Neural crest cell (in vitro differentiated cells): ENCODE measurements at regions not wholly inside any gene's neighbourhood (a gene's known extent, or its start where the extent isn't known, plus 50 kb on each side); places are given as distances from the start of the nearest gene placed in this dataset.

Experiments
- DNase-seq: peaks from one replicate; pipeline ENCODE4 v3.0.0; 2021; ENCODE audit warnings: low read depth, mixed read lengths, low spot score
- H3K27ac Mint-ChIP-seq: one replicate; pipeline ENCODE4 v1.8.0; 2021; ENCODE audit warnings: mild to moderate bottlenecking, mixed read lengths; ENCODE audit not compliant: unreplicated experiment
- H3K27me3 Mint-ChIP-seq: 2 replicates; pipeline ENCODE4 v1.8.0; 2021; ENCODE audit warnings: low read depth, mild to moderate bottlenecking, mixed read lengths
- H3K36me3 Mint-ChIP-seq: 2 replicates; pipeline ENCODE4 v1.8.0; 2021; ENCODE audit warnings: low read depth, mild to moderate bottlenecking, mixed read lengths
- H3K4me1 Mint-ChIP-seq: 2 replicates; pipeline ENCODE4 v1.8.0; 2021; ENCODE audit warnings: mixed read lengths
- H3K4me3 Mint-ChIP-seq: one replicate; pipeline ENCODE4 v1.8.0; 2021; ENCODE audit warnings: mild to moderate bottlenecking, mixed read lengths
- H3K9me3 Mint-ChIP-seq: 2 replicates; pipeline ENCODE4 v1.8.0; 2021; ENCODE audit warnings: mixed read lengths
- TF ChIP-seq, protein P1 (sequence below): fragments of 200-600 bp; sonication (generic); conservative IDR thresholded peaks from 2 replicates; pipeline ENCODE4 v1.5.0; 2021; ENCODE audit warnings: antibody characterized with exemption, mild to moderate bottlenecking

DNA sequence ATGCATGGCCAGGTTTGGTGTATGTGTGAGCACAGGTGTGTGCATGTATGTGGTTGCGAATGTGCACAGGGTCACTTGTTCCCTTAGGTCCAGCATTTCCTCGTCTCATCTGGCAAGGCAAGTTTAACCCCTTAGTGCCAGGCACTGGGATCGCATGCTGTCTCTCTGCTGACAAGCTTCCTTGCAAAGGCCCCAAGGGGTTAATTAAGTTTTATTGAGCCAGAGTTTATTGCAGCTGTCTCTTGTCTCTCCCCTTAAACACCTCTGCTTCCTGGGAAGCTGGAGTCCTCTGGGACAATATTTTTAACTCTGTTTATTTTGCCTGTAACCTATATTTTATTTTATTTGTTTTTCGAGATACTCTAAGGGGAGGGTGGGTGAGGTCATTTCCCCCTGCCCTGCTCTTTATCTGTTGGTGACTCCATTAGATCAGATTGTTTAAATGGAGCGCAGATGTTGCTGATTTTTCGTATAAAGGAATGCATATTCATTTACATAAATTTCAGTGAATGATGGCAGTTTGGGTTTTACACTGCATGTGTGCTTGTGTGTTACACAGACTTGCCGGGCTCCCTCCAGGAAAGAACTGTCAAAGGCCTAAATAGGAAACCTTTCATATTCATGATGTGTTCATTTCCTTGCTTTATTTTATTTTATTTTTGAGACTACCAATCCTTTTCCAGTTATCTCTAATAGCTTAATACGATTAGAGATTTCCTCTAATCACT is 99.7 kb downstream of the CBLN1 start:
- Mint-ChIP-seq H3K4me1 (no peaks in the 10 kb centered on the region), H3K36me3 (no peaks in the 10 kb centered on the region), H3K9me3 (no peaks in the 10 kb centered on the region), H3K4me3 (no peak overlapping the region), H3K27ac (no peak overlapping the region), H3K27me3 (peaks cover 66% of the 10 kb centered on the region)
- no peak for DNase-seq
- TF ChIP-seq, protein P1, sequence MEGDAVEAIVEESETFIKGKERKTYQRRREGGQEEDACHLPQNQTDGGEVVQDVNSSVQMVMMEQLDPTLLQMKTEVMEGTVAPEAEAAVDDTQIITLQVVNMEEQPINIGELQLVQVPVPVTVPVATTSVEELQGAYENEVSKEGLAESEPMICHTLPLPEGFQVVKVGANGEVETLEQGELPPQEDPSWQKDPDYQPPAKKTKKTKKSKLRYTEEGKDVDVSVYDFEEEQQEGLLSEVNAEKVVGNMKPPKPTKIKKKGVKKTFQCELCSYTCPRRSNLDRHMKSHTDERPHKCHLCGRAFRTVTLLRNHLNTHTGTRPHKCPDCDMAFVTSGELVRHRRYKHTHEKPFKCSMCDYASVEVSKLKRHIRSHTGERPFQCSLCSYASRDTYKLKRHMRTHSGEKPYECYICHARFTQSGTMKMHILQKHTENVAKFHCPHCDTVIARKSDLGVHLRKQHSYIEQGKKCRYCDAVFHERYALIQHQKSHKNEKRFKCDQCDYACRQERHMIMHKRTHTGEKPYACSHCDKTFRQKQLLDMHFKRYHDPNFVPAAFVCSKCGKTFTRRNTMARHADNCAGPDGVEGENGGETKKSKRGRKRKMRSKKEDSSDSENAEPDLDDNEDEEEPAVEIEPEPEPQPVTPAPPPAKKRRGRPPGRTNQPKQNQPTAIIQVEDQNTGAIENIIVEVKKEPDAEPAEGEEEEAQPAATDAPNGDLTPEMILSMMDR, result no peak

DNA sequence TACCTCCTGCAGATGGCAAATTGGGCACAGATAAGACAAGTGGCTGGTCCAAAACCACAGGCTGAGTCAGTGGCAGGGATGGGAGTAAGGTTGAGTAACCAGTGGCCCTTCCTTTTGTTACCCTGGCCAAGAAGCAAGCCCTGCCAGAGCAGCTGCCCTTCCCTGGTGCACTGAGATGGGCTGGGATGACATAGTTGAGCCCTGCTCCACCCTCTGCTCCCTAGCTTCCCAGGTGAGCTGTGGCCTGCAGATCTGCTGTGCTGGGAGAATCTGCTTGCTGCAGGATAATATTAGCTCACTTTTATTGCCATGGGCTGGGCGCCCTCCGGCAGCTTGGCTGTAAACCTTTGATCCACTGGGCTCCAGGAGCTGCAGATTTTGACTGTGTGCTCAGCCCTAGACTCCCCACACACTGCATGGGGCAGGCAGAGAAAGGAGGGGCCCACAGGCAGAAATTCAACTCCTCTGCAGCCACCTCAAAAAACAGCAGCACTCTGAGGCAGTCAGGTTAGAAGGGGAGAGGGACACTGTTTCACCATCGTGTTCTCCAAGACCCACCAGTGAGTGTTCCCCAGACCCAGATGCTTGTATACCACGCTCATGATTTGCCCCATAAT is 101.8 kb downstream of the CBLN1 start:
- Mint-ChIP-seq H3K4me1 (no peaks in the 10 kb centered on the region), H3K27ac (no peak overlapping the region), H3K36me3 (no peaks in the 10 kb centered on the region), H3K27me3 (peaks cover 71% of the 10 kb centered on the region), H3K4me3 (no peak overlapping the region), H3K9me3 (no peaks in the 10 kb centered on the region)
- TF ChIP-seq, protein P1, result no peak
- DNase-seq, result no peak

DNA sequence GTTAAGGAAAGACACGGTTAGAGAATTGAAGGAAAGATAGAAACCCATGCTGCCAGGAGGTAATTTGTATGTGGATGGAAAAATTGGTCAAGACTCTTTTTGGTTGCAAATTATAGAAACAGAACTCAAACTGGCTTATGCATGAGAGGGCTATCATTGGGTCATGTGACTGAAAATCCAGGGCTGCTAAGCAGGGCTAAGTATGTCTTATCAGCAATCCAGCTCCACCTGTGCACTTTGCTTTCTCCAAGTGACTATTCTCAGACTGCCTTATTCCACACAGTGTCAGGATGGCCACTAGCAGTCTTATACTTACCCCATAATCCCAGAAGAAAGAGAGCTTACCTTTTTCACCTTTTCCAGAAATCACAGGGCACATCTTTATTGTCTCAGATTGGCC is 113.5 kb downstream of the CBLN1 start:
- TF ChIP-seq, protein P1, result no peak
- no peak for DNase-seq
- H3K27me3 Mint-ChIP-seq, result peaks cover 88% of the 10 kb centered on the region
- no peak overlapping the region for H3K4me3 Mint-ChIP-seq
- H3K9me3 Mint-ChIP-seq, result no peaks in the 10 kb centered on the region
- H3K36me3 Mint-ChIP-seq, result no peaks in the 10 kb centered on the region
- no peak overlapping the region for H3K27ac Mint-ChIP-seq
- H3K4me1 Mint-ChIP-seq, result no peaks in the 10 kb centered on the region

DNA sequence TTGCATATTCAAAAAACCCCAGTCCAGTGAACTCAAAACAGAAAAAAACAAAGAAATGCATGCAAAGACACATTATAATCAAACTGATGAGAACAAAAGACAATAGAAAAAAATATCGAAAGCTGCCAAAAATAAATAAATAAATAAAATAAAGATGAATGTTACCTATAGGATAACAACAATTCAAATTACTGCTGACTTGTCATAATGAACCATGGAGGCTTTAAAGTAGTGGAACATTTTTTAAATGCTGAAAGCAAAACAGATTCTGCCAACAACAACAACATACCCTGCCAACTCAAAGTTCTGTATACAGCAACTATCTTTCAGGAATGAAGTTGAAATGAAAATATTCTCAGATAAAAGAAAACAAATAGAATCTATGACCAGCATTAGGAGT is 116.6 kb downstream of the CBLN1 start:
- H3K4me3 Mint-ChIP-seq, result no peak overlapping the region
- H3K9me3 Mint-ChIP-seq, result no peaks in the 10 kb centered on the region
- H3K27ac Mint-ChIP-seq, result no peak overlapping the region
- TF ChIP-seq, protein P1, result no peak
- DNase-seq, result no peak
- H3K27me3 Mint-ChIP-seq, result peaks cover 80% of the 10 kb centered on the region
- no peaks in the 10 kb centered on the region for H3K36me3 Mint-ChIP-seq
- H3K4me1 Mint-ChIP-seq, result no peaks in the 10 kb centered on the region

DNA sequence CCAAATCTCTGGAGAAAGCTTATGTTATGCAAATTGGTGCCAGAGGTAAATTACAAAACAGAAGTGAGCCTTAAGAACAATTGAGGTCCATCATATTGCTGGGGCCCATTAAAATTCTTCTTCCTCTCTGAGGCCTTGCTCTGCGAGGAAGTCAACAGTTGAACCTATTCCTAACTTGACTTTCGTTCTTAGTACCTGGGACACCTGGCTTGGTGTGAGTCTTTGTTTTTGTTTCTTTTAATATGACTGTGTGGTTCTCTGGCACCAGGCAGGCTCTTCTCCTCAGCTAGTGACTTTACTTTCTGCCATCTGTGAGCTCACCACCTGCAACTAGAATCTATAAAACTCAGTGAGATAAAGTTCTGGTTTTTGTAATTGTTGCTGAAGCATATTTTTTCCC is 120.4 kb downstream of the CBLN1 start:
- no peak for DNase-seq
- no peak overlapping the region for H3K27ac Mint-ChIP-seq
- H3K36me3 Mint-ChIP-seq, result no peaks in the 10 kb centered on the region
- no peaks in the 10 kb centered on the region for H3K4me1 Mint-ChIP-seq
- H3K9me3 Mint-ChIP-seq, result no peaks in the 10 kb centered on the region
- no peak overlapping the region for H3K4me3 Mint-ChIP-seq
- H3K27me3 Mint-ChIP-seq, result peaks cover 76% of the 10 kb centered on the region
- TF ChIP-seq, protein P1, result no peak
